ENCODE measurements at regions not wholly inside any gene's neighbourhood (a gene's known extent, or its start where the extent isn't known, plus 50 kb on each side); places are given as distances from the start of the nearest gene placed in this dataset.
"Not testable (repeated sequence)": the region's sequence is repeated elsewhere in the genome, so short reads cannot be mapped to it uniquely, and the experiment has no call there.

DNA sequence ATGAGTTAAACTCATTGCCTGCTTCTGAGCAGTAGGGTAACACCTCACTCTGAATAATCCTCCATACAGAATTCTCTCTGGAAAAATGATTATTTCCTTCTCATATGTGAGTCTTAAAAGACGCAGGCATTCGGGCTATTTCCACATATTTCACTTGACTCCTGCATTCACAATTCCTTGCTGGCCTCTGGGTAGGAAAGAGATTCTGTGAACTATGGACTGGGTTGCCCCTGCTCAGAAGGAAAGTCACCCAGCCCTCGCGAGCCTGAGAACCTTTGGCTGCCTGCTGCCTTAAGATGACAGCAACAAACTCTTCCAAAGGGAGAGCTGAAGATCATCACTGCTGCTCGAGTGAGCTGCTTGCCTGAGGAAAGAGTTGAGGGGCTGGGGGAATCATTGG is 216.8 kb downstream of the BAMBI start:
- no peak for DNase-seq

DNA sequence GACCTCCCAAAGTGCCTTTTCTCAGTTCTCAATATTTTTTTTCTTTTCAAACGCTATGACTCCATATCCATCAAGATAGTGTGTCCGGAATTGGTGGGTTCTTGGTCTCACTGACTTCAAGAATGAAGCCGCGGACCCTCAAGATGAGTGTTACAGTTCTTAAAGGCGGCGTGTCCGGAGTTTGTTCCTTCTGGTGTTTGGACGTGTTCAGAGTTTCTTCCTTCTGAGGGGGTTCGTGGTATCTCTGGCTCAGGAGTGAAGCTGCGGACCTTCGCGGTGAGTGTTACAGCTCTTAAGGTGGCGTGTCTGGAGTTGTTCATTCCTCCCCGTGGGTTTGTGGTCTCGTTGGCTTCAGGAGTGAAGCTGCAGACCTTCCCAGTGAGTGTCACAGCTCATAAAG is 218.3 kb downstream of the BAMBI start:
- not testable (repeated sequence) for DNase-seq

DNA sequence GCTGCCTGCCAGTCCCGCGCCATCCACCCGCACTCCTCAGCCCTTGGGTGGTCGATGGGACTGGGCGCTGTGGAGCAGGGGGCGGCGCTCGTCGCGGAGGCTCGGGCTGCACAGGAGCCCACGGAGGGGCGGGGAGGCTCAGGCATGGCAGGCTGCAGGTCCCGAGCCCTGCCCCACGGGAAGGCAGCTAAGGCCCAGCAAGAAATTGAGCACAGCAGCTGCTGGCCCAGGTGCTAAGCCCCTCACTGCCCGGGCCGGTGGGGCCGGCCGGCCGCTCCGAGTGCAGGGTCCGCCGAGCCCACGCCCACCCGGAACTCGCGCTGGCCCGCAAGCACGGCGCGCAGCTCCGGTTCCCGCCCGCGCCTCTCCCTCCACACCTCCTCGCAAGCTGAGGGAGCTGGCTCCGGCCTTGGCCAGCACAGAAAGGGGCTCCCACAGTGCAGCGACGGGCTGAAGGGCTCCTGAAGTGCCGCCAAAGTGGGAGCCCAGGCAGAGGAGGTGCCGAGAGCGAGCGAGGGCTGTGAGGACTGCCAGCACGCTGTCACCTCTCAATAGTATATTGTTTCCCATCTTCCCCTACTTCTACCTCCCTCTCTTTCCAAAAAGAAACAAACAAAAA is 219.6 kb downstream of the BAMBI start:
- DNase-seq: peak in 8 of 56 donors; percentile 3 to 40 (median 16)

DNA sequence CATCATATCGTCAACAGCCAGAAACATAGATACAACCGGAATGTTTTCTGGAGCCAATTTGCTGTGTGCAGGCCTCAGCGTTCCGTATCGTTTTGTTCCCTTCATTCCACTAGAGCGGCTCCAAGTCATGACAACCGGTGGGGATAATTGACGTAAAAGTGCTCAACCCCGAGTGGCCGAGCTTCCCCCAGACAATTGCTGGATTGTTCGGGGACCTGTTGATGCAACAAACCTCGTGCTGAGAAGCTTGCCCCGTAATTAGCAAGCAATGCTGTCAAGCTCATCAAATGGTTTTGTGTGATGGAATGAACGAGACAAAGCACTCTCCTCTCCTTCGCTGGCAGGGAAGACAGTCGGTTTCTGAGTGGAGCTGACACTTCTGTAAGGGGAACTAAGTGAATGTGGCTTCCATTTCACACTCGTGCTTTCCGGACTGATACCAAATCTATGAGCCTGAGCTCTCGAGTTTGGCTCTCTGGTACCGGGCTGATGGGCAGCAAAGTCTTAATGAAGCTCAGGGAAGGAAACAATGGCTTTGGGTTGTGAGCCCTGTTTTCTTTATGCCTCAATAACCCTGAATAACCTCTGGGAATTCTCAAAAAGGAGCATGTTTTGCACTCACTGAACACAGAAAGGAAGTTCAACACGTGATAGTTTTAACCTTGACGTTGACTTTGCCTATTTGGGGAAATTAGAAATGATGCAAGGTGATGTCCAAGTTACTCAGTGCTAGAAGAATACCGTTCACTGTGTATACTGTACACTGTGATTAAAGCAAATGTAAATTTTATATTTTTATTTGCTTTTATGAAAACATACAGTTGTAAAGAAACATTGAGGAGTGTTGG is 220.5 kb downstream of the BAMBI start:
- peak in 48 of 56 donors; percentile 2 to 81 (median 43) for DNase-seq

DNA sequence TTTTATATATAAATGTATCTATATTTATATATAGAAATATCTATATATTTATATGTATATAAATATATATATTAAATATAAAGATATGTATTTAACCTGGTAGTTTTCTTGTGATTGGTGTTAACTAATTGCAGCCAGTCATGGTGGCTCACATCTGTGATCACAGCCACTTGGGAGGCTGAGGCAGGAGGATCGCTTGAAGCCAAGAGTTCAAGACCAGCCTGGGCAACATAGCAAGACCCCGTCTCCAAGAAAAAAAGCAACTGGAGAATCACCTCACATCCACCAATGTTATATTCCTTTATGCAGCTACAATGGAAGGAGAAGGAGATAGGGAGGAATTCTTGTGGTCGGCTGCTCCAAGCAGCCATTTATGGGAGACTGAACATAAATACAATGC is 224.9 kb downstream of the BAMBI start:
- no peak for DNase-seq

DNA sequence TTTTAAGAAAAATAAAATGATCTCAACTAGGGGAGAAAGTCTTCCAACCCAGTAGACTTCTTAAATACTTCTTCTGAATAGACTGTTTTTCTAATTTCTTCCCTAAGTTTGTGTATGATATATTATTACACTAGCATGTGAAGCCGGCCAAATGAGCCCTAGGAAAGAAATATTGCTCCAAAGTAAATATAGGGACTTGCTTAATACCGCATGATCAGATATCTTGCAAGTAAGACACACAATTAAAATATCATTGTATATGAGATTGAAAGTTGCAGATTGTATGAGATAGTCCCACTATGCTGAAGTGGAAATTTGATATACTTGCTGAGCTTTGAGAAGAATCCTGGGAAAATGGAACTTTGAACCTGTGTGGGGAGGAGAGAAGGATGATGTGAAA is 225.7 kb downstream of the BAMBI start:
- no peak for DNase-seq

DNA sequence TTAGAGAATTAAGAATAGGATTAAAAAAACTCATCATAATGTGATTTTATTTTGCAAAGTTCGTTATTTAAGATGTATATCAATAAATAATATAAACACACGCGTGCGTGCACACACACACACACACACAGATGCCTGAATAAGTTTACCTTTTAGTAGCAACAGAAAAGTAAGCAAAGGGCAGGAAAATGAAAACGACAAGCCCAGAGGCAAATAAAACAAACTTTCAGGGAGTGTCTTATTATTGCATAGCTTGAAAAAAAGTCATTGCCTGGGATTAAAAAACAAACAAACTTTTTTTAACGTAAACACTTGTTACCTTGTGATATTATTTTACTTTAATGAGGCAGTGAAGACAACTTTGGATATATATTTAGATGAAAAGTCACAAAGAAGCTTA is 226.4 kb downstream of the BAMBI start:
- no peak for DNase-seq

DNA sequence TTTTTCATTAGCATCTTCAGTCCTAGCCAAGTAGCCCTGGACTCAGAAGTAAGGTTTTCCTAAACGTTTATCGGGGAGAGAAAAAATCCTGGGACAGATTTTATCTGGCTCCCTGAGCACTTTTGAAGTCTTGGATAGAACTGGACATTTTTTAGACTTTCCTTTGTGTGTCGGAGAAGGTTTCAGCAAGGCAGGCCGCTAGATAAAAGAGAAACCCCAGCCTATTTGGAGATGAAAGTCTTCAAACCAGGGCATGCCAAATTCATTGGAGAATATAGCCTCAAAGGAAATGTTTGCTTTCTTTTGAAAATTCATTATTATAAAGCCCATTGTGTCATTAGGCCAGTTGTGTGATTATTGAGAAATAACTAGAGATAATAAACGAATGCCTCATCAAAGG is 228.1 kb downstream of the BAMBI start:
- no peak for DNase-seq

DNA sequence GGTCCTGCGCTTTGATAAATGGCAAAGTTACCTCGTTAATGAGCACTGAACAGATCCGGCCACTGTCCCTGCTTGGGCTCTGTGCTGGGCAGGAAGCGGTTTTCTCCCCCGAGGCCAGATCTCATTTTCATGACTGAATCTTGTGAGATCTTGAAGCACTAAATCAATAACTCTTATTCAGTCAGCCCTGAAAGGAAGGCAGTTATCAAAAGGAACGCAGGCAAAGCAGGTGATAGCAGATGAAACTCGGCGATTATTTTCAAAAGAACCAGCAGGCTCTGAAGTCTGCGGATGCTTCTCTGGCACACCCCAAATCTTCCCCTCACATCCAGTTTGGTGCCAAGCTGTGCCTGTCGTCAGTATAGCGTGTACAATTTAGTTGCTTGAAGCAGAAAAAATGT is 228.7 kb downstream of the BAMBI start:
- DNase-seq: no peak

DNA sequence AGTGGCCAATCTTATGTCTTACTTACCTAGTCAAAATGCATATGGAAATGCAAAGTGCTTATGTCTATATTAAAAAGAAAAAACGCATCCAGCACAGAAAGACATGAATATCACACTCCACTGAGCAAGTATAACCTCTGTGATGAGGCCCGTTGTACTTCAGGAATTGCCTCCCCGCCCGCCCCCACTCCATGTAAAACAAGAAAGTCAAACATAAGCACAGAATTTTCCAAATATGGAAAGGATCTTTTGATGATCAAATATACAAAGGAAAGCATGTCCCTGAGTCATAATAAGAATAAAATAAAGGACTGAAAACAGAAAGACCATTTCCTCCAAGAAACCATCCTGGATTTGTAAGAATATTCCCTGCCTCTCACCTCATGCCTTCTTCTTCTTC is 229.1 kb downstream of the BAMBI start:
- no peak for DNase-seq

DNA sequence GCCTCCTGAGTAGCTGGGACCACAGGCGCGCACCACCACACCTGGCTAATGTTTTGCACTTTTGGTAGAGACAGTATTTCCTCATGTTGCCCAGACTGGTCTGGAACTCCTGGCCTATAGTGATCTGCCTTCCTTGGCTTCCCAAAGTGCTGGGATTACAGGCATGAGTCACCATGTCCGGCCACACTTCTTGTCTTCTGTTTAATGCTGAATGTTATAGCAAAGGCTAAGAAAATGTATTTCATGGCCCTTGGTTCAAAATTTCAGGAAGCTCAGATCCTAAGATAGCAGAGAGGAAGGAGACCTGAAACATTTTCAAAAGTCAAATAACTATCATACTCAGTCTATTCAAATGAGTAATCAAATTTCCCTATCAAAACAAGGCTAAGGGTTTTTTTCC is 229.6 kb downstream of the BAMBI start:
- DNase-seq: no peak

DNA sequence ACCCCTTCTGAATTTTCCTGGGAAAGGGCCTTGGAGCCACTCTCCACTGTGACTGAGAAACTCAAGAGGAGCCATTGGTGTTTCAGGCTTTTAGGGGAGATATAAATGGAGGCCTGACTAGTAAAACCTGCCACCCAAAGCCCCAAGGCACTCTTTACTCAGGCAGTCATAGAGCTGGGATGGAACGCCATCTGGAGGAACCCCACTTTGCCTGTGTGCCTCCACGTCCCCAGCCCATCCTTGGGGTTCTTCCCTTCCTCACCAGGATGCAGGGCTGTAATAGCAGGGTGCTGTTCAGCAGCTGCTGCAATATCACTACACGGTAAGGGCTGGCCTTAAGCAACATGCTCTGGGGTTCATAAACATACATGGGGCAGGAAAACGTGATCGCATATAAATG is 232.6 kb downstream of the BAMBI start:
- no peak for DNase-seq

DNA sequence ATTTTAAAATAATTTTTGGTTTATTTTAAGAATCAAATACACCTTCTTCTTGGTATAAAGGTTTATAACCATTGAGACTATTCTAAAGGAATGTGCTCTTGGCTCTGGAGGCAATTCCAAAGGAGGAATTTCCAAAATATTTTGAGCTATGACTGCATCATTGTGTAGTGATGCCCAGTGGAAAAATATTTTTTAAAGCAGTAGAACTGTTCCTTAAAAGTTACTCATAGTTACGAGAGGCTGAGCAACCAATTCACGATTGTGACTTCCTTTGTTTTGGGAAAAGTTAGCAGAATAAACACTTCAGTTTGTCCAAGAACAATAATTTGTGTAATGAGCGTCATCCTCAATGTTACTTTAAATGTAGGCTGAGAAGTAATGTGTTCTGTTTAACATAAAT is 233.6 kb downstream of the BAMBI start:
- DNase-seq: no peak

DNA sequence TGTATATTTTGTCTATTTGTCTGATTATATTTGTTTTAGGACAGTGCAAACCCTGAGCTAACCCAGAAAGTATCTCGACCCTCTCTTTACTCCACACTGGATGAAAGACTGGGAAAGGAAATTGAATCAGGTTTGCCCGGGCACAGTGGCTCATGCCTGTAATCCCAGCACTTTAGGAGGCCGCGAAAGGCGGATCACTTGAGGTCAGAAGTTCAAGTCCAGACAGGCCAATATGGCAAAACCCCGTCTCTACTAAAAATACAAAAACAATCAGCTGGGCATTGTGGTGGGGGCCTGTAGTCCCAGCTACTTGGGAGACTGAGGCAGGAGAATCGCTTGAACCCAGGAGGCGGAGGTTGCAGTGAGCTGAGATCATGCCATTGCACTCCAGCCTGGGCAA is 234.2 kb downstream of the BAMBI start:
- DNase-seq: not testable (repeated sequence)

DNA sequence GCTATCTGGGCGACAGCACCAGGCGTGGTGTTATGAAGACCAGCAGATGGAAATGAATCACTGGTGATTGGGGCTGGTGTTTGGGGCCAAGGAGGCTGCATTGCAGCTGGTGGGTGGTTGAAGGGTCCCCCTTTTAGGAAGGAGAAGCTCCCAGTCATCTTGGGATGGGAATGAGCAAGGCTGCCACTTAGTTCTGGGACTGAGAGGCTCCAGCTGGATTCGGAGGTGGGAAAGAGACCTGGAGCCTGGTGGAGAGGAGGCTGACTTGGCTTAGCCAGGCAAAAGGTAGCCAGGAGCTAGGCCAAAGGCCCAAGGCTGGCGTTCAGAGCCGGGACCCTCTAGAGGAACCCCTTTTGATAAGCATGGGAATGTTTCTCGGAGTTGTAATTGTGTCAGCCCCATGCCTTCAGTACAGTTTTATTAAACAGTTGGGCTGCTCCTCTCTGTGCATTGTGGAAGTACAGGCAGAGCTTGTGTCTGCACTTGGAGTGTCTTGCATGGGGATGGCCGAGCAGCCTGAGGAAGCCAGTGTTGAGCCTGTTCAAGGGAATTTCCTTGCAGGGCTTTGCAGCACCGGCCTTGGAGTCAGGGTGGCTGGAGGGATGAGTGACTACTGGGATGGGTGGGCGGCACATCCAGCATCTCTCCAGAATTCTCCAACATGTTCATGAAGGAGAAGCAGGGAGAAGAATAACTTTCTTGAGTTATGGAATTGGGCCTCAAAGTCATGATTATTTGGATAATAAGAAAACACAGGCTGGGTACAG is 234.9 kb downstream of the BAMBI start:
- no peak for DNase-seq

DNA sequence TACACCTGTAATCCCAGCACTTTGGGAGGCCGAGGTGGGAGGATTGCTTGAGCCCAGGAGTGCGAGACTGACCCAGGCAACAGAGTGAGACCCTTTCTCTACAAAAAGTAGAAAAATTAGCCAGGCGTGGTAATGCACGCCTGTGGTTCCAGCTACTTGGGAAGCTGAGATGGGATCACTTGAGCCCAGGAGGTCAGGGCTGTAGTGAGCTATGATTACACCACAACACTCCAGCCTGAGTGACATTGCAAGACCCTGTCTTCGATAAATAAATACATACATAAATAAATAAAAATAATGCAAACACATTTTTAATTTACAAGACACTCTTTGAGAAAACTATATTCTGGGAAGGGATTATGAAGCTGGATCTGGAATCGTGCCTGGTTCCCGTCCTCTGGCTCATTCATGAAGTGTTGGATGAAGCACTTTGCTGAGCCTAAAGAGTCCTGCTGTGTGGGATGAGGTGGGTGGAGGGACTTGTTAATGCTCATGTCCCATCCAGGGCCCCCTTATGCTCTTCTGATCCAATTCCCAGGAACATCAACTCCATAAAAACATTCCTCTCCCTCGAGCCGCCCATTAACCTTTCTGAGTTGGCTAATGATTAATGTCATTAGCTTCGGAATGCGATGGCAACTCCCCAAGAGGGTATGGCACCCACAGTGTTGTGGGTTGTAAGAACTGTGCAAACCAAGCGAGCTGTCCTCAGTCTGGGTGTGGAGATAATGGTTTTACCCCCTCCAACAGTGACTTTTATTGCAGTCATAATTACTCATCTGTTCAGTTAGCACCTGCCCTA is 236.3 kb downstream of the BAMBI start:
- DNase-seq: no peak

DNA sequence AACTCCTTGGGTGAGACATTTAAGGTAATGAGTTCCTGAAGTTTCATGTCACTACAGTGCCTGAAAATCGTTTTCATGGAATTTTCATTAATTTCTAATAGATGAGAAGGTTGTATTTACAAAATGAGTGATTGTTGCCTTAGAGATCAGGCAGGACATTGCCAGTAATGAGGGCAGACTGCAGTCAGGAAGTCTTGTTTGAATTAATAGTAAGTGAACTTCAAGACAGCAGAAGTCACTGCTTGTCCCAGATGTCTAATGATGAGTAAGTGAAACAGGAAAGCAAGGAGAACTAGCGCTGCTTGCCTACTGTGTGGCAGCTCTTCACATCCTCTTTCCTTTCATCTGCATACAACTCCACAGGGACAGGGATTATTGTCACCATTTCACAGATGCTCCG is 237.4 kb downstream of the BAMBI start:
- DNase-seq: no peak

DNA sequence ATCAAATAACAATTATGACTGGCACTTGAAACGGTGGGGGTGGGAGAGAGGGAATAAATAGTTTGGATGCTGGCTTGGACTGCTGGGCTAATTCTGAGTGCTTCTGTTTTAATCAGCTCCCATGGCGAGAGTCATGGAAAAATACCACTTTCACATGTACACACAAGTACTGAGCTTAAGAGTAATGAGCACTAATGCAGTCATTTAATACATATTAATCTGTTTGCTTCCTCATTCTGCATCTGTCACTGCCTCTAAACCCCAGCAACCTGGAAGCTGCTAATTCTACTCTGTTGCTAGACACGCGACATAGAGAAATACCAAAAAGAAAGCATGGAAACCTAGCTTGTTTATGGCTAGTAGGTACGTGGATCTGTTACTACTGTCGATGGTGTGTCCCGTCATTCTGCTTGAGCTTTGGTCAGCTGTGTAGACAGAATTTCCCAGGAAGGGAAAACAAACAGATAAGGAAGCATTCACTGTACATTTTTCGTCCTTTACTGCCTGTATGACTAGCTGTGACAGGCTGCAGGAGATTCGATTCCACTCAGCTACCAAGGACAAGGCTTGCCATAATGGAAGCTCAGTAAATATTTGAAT is 238.8 kb downstream of the BAMBI start:
- DNase-seq: no peak

DNA sequence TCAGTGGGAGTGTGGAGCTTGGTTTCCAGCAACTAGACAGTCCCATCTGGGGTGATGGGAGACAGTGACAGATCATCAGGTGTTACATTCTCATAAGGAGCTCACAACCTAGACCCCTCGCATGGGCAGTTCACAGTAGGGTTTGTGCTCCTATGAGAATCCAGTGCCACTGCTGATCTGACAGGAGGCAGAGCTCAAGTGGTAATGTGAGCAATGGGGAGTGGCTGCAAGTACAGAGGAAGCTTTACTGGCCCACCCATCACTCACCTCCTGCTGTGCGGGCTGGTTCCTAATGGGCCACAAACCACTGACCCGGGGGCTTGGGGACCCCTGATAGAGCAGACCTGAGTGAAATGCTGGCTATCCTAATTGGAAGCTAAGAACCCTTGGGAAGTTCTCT is 242.8 kb downstream of the BAMBI start:
- DNase-seq: no peak

DNA sequence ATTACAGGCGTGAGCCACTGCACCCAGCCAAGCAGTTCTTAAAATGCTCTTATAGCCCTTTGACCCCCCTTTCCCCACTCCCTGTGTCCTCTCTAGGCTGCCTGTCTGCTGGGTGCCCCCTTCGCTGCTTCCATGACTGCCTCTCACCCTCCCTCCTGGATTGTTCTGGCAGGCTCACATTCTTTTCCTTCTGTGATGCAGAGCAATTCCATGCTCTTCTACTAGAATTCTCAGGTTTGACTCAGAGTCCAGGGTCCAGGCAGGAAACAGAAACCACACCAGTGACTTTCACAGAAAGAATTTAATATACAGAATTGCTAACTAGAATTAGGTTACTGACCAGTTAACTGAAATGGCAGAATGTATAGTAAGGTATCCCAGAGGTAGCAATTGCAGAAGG is 244.8 kb downstream of the BAMBI start:
- DNase-seq: no peak

DNA sequence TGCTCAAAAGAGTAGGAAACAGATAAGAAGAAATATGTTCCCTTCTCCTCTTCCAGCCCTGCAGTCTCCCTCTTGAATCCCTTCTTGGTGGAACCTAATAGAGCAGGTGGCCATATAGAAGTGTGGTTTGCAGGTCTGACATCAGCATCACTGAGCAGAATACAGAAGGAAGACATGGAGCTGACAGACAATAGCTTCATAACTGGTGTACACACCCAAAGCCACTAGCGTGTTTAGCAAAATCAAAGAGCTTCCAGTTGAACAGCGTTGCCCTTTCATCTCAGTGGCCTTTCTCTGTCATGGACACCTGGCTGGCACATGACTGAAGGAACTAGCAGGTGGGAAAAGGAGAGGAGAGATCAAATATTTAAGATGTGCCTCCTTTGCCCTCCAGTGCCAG is 245.5 kb downstream of the BAMBI start:
- DNase-seq: no peak
